ENCODE measurements at regions not wholly inside any gene's neighbourhood (a gene's known extent, or its start where the extent isn't known, plus 50 kb on each side); places are given as distances from the start of the nearest gene placed in this dataset.

DNA sequence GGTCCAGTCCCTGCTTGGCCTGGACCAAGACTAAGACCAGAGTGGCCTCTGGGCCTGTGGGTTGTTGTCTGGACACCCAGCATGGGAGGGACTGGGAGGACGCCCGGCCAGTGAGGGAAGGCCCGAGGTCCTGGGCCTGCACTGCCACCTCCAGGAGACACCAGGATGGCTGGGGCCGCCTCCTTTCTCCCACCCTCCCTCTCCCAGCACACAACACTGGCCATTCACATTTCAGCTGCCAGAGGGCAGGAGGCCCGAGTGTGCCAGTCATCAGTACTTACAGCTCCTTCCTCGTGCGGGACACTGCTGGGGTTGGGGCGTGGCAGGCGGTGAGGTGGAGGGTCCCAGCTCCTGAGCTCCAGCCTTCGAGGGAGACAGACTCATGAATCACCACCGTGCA, 133.5 kb downstream of the ASB1 start:
- no peak for DNase-seq

DNA sequence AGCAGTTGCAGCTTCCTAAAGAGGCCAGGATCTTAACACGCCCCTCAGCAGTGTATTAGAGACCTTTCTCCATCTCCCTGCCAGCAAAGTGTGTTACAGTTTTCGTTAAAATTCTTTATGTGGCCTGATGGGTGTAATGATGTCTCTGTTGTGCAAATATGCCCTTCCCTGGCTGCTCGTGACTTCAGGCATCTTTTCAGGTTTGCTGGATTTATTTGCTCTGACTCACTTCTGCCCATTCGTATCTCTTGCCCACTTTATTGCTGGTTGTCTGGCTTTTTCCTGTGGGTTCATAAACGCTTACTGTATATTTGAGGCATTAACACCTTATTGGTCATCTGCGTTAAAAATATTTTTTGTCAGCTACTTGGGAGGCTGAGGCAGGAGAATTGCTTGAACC, 134.5 kb downstream of the ASB1 start:
- DNase-seq, result no peak

DNA sequence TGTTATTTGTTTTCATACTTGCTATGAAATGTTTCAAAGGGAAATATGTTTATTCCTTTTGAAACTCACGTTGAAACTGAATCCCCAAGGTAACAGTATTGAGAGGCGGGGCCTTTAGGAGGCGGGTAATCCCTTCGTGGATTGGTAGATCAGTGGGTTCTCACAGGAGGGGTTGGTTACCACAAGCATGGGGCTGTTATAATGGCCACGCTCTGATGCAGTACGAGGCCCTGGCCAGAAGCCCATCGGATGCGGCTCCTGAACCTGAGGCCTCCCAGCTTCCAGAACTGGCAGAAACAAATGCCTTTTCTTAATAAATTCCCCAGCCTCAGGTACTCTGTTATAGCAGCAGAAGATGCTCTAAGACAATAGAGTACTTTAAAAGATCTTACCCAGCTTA, 135.7 kb downstream of the ASB1 start:
- no peak for DNase-seq

- DNase-seq, result no peak
These were observed 136.8 kb downstream of the ASB1 start for GRCh38 chr2:238563551-238563950.

GRCh38 chr2:238564286-238564920, 137.7 kb downstream of the ASB1 start:
- no peak for DNase-seq

DNA sequence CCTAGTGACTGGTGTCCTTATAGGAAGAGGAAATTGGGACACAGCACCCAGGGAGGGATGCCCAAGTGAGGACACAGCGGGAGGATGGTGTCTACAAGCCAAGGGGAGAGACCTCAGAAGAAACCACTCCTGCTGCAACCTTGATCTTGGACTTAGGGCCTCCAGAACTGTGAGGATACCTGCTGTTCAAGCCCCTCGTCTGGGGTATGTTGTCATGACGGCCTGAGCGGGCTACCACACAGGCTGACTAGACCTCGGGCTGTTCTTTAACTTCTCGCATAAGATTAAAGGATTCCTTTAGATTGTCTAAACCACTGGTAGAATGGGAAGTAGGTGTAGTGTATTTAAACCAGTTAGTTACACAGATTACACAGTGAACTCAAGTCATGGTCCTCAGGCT, 138.3 kb downstream of the ASB1 start:
- no peak for DNase-seq

GRCh38 chr2:238566001-238566645, 139.4 kb downstream of the ASB1 start:
- no peak for DNase-seq

DNA sequence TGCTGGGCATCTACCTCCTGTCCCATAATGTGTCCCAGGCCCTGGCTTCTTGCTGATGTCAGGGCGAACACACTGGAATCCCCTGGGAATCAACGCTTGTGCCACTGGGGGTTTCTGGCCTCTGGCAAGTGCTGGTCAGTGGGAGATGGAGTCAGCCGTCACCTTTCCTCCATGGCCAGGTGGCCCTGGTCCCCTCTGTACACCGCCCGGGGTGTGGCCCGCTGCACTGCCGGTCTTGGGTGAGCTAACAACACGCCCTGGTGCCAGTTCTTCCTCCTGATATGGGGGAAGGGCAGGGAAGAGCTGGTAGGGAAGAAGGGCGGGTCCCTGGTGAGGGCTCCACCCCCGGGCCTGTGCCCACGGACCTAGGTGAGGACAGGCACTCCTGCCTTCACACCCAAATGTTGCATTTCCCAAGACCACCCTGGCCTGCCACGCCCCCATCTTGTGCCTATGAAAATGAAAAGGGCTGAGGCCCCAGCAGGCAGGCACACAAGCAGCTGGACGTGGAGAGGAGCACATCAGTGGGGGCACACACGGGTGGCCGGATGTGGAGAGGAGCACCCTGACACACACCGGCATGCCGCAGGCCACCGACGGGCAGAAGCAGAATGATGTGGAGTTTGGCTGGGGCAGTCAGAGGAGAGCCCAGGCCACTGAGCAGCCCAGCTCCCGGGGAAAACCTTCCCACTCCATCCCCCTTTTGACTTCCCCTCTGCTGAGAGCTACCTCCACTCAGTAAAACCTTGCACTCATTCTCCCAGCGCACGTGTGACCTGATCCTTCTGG, 140.5 kb downstream of the ASB1 start:
- no peak for DNase-seq

- no peak for DNase-seq
These were observed 141.3 kb downstream of the ASB1 start for GRCh38 chr2:238567996-238568395.

GRCh38 chr2:238568455-238569440, 142.0 kb downstream of the ASB1 start:
- no peak for DNase-seq

DNA sequence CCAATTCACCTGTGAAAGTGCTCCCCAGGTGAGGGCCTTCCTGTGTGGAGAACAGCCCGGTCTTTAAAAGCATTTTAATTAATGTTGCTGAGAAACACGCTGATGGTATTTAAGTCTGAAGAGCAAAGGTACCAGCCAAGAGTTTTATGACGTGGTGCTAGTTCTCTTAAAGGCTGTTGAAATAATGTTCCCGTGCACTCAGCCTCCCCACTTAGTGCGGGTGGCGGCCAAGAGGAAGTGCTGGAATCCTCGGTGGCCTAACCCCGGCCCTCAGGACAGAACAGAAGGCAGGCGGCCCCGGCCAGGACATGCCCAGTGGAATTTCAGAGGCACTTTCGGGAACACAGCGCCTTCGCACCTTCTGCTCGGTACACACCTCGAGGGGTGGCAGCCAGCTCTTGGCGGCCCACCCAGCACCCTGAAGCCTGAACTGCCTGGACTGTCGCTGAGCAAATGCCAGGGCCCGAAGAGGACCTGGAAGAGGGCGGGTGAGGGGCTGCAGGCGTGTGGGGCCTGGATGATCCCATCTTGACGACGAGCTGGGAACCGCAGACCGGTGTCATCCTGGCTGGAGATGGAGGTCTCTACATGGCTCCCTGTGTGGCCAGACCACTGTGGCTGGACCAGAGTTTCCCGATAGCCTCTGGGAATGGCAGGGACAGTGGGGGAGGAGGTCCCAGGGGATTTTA, 142.9 kb downstream of the ASB1 start:
- no peak for DNase-seq

- DNase-seq, result no peak
These were observed 143.7 kb downstream of the ASB1 start for GRCh38 chr2:238570391-238570790.

GRCh38 chr2:238570926-238571325, 144.2 kb downstream of the ASB1 start:
- no peak for DNase-seq

DNA sequence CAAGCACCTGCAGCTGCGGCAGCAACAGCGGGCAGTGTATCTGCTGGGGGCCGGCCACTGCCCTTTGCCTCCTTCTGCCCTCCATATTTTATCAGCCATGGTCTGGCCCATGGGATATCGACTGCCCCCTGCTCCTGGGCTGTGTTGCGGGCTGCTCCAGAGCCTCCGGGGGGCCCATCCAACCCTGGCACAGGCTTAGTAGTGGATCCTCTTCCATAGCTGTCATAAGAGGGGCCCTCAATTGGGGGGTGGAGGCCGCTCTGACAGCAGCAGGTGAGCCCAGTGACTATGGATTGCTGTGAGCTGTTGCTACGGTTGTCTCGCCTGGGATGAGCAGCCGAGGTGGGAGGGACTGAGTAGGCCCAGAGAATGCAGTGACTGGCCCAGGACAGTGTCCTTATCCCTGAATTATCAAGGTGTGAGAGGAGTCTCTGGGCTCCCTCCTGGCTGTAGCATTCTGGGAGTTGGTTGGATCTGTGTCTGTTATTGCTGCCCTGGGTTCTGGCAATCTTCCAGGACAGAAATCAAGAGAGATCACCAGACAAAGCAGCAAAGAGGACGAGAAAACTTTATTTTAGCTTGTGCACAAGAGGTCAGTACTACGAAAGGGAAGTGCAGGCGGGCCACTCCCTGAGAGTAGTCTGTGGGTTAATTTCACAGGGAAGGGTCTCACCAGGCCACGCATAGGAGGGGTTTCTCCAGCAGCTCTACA, 145.1 kb downstream of the ASB1 start:
- no peak for DNase-seq

- DNase-seq, result no peak
These were observed 146.5 kb downstream of the ASB1 start for GRCh38 chr2:238573065-238573778.

GRCh38 chr2:238573916-238574315, 147.2 kb downstream of the ASB1 start:
- DNase-seq, result no peak

DNA sequence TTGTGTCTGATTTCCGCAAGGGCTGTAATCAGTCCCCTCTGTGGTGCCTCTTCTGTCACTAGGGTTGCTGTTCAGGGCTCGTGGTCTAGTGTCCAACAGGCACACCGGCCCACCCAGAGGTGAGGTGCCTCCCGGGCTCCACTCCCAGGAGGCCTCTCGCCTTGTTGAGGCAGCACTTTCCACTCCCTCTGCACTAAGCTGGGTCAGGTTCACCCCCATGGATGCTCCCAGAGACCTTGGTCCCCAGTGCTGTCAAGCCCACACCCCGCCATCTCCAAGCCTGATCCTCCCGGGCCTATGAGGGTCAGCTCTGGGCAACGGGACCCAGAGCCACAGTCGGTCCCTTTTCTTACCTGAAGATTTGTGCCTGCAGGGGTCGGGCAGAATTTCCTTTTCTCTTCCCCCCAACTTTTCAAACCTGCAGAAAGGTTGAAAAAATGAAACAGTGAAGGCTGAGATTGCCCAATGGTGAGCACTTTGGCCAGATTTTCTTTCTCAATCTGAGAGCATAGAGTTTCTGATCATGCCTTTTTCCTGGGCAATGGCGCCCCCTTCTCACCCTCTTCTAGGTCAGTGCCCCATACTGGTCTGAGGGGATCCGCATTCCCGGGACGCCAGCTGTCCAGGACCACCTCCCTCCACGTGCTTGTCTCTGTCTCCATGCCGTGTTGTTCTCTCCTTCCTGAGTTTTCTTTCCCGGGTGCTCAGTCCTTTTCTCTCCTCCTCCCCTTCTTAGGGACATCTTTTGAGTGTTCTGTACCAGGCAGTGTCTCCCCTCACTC, 148.0 kb downstream of the ASB1 start:
- DNase-seq, result no peak

DNA sequence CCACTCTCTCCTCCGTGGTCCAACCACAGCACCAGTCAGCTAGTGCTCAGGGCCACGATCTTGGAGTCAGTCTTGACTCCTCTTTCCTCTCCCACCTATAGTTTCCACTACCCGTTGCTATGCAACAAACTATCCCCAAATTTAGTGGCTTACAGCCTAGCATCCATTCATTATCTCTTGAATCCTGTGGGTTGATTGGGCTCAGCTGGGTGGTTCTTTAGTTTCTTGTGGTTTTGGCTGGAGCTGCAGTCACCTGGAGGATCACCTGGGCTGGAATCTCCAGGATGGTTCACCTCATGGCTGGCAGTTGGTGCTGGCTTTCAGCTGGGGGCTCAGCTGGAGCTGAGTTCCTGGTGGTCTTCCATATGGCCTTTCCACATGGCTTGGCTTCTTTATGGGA, 149.9 kb downstream of the ASB1 start:
- DNase-seq, result no peak

DNA sequence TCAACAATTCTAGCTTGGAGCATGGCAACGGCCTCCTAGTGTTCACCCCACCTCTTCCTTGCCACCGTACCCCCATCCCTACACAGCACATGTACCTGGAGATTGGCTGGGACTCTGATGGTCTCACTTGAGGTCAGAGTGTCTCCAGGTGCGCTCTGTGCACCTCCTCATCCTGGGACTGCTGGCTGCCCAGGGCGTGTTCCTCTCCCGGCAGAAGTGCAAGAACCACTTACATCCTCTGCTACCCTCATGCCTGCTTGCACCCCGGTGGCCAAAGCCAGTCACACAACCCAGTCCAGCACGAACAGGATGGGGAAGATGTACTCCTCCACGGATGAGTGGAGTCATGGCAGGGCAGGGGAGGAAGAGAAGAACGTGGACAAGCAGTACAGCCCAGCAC, 151.5 kb downstream of the ASB1 start:
- DNase-seq, result no peak
